PC-9 (cell line): ENCODE measurements at regions not wholly inside any gene's neighbourhood (a gene's known extent, or its start where the extent isn't known, plus 50 kb on each side); places are given as distances from the start of the nearest gene placed in this dataset.

ENCODE experiments used
- EZH2 ChIP-seq: fragments of 200-600 bp; sonication (generic); IDR thresholded peaks from 2 replicates; pipeline ENCODE4 v1.8.0; 2017; ENCODE audit warnings: antibody characterized with exemption, low read depth
- TF ChIP-seq, protein P1 (sequence below): fragments of 200-600 bp; sonication (generic); conservative IDR thresholded peaks from 2 replicates; pipeline ENCODE4 v1.6.1; 2017; ENCODE audit warnings: mixed run types, antibody characterized with exemption, mild to moderate bottlenecking, moderate library complexity

DNA sequence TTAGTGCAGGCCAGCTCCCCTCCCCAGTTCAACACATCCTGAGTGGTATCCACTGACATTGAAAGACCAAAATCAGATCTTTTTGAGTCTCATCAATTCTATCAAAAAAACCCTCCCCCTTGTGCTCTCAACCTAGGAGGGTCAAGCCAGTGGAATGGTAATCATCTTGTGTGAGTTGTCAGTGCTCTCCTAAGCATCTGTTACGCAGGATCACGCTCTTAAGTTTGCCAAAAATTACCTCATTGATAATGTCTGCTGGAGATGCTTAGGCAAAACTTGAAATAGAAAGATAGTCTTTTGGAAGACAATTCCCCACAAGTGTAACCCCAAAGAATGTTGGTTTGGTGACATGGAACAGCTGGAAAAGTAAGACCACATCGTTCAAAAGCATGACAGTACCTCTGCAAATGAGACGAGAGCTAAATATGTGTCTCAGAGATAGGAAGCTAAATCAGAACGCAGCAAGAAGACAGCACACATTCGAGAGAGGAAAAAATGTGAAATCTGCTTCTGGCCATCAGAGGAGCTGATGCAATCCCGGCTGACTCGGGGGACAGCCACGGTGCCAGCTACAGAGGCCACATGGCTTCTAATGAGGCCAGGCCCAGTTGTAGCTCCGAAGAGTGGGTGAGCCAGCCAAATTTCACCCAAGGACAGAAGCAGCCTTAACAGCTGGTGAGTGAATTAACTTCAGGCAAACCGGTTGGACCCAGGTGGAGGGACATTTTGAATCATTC, 753.9 kb downstream of the RNF144A start:
- TF ChIP-seq, protein P1, sequence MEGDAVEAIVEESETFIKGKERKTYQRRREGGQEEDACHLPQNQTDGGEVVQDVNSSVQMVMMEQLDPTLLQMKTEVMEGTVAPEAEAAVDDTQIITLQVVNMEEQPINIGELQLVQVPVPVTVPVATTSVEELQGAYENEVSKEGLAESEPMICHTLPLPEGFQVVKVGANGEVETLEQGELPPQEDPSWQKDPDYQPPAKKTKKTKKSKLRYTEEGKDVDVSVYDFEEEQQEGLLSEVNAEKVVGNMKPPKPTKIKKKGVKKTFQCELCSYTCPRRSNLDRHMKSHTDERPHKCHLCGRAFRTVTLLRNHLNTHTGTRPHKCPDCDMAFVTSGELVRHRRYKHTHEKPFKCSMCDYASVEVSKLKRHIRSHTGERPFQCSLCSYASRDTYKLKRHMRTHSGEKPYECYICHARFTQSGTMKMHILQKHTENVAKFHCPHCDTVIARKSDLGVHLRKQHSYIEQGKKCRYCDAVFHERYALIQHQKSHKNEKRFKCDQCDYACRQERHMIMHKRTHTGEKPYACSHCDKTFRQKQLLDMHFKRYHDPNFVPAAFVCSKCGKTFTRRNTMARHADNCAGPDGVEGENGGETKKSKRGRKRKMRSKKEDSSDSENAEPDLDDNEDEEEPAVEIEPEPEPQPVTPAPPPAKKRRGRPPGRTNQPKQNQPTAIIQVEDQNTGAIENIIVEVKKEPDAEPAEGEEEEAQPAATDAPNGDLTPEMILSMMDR = no peak
- TF ChIP-seq EZH2 = no peak
